ENCODE measurements at regions not wholly inside any gene's neighbourhood (a gene's known extent, or its start where the extent isn't known, plus 50 kb on each side); places are given as distances from the start of the nearest gene placed in this dataset.

DNA sequence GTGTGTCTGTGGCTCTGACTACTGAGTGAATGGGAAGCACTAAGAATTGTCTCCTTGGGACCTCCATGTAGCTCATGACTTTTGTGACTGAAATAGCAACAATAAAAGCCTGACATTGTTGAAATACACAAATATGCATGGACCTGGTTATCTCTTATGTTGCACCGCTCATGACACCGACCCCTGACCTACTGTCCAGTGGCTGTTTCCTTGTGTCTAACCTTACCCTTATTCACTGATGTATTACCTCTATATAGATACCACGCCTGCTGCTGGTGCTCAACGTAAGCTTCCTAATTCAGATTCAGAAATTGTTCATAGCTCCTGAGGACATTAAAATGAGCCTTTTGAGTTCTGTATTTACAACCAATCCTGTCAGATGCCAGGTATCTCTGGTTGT is 243.4 kb upstream of the SEMA3C start:
- whole genome bisulfite sequencing (ENCODE audit: insufficient coverage), result 100% methylated on average over 4 of the region's 4 CpGs
- Histone ChIP-seq H3K27ac (ENCODE audit: low read length in 2 of 2) (no peak overlapping the region), H3K9me3 (ENCODE audit: control extremely low read depth in 1 of 3, control insufficient read depth in 2 of 3, insufficient read depth in 1 of 3, low read length in 2 of 3) (peaks cover 0 to 3% (median 0%) of the 10 kb centered on the region in 3 donors), H3K9ac (ENCODE audit: low read length) (no peak overlapping the region), H3K4me2 (replicated peaks; ENCODE audit: low read depth, low read length, poor library complexity, severe bottlenecking) (no peak overlapping the region), H3K79me2 (ENCODE audit: control insufficient read depth, insufficient read depth, low read length) (no peaks in the 10 kb centered on the region), H3K36me3 (replicated peaks in 1 of 2; ENCODE audit: control extremely low read depth in 1 of 2, control insufficient read depth in 1 of 2, extremely low read depth in 1 of 2, insufficient read depth in 2 of 2, low read length in 1 of 2) (no peaks in the 10 kb centered on the region), H4K20me1 (ENCODE audit: control insufficient read depth, insufficient read depth, low read length, poor library complexity, severe bottlenecking) (no peaks in the 10 kb centered on the region), H3K27me3 (replicated peaks in 1 of 4; ENCODE audit: control extremely low read depth in 1 of 4, control insufficient read depth in 3 of 4, insufficient read depth in 4 of 4, low read length in 3 of 4) (no peaks in the 10 kb centered on the region), H3K4me3 (ENCODE audit: control extremely low read depth in 1 of 5, extremely low read depth in 1 of 5, insufficient read depth in 1 of 5, low read depth in 2 of 5, low read length in 4 of 5) (no peak overlapping the region), H2AFZ (ENCODE audit: insufficient read depth, low read depth, low read length, poor library complexity, severe bottlenecking) (no peak overlapping the region), H3K4me1 (ENCODE audit: control insufficient read depth in 2 of 2, insufficient read depth in 2 of 2, low read length in 2 of 2) (no peaks in the 10 kb centered on the region)
- POLR2A ChIA-PET, result no interaction called here
- intact Hi-C loops (cut with micrococcal nuclease), result no loop called here
- no peak for ATAC-seq (ENCODE audit: low read depth)
- Mint-ChIP-seq H3K27me3 (no peaks in the 10 kb centered on the region), H3K27ac (no peak overlapping the region), H3K4me3 (no peak overlapping the region), H3K4me1 (no peaks in the 10 kb centered on the region), H3K9me3 (ENCODE audit: insufficient read depth) (peaks cover 5% of the 10 kb centered on the region)
- DNase-seq, result no peak
- TF ChIP-seq EZH2 (IDR thresholded peaks at IDR 0.05; ENCODE audit: borderline replicate concordance, insufficient read depth, low read depth, low read length, poor library complexity, severe bottlenecking), result no peak
- TF ChIP-seq, protein P1, sequence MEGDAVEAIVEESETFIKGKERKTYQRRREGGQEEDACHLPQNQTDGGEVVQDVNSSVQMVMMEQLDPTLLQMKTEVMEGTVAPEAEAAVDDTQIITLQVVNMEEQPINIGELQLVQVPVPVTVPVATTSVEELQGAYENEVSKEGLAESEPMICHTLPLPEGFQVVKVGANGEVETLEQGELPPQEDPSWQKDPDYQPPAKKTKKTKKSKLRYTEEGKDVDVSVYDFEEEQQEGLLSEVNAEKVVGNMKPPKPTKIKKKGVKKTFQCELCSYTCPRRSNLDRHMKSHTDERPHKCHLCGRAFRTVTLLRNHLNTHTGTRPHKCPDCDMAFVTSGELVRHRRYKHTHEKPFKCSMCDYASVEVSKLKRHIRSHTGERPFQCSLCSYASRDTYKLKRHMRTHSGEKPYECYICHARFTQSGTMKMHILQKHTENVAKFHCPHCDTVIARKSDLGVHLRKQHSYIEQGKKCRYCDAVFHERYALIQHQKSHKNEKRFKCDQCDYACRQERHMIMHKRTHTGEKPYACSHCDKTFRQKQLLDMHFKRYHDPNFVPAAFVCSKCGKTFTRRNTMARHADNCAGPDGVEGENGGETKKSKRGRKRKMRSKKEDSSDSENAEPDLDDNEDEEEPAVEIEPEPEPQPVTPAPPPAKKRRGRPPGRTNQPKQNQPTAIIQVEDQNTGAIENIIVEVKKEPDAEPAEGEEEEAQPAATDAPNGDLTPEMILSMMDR (IDR thresholded peaks at IDR 0.05), result no peak
- CTCF ChIA-PET, result no interaction called here

DNA sequence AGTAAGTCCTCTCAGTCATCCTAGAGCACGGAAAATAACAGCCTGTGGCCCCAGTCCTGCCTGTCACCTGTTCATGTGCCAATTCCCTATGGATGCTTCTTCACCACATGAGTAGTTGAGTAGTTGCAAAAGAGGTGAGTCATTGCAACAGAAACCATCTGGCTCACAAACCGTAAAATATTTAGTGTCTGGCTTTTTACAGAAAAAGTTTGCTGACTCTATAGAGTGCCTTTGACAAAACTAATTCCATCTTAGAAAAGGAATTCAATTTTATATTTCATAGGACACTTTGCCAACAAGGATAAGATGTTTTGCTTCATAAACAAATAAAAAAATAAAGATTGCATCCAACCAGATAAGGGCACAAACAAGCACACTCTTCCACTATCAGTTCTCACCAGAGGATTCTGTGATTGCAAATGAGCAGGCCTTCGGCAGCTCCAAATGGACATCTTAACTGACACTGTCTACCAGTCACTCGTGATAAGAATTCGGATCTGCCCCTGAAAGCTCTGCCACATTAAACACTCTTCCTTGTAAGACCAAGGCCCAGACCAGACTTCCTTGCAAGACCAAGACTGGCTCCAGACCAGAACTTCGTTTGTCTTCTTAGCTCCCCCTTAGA is 242.7 kb upstream of the SEMA3C start:
- Histone ChIP-seq H3K36me3 (replicated peaks in 1 of 2; ENCODE audit: control extremely low read depth in 1 of 2, control insufficient read depth in 1 of 2, extremely low read depth in 1 of 2, insufficient read depth in 2 of 2, low read length in 1 of 2) (no peaks in the 10 kb centered on the region), H3K79me2 (ENCODE audit: control insufficient read depth, insufficient read depth, low read length) (no peaks in the 10 kb centered on the region), H3K9ac (ENCODE audit: low read length) (no peak overlapping the region), H3K9me3 (ENCODE audit: control extremely low read depth in 1 of 3, control insufficient read depth in 2 of 3, insufficient read depth in 1 of 3, low read length in 2 of 3) (peaks cover 0 to 3% (median 0%) of the 10 kb centered on the region in 3 donors), H4K20me1 (ENCODE audit: control insufficient read depth, insufficient read depth, low read length, poor library complexity, severe bottlenecking) (no peaks in the 10 kb centered on the region), H3K27me3 (replicated peaks in 1 of 4; ENCODE audit: control extremely low read depth in 1 of 4, control insufficient read depth in 3 of 4, insufficient read depth in 4 of 4, low read length in 3 of 4) (no peaks in the 10 kb centered on the region), H3K4me1 (ENCODE audit: control insufficient read depth in 2 of 2, insufficient read depth in 2 of 2, low read length in 2 of 2) (no peaks in the 10 kb centered on the region), H3K4me3 (ENCODE audit: control extremely low read depth in 1 of 5, extremely low read depth in 1 of 5, insufficient read depth in 1 of 5, low read depth in 2 of 5, low read length in 4 of 5) (no peak overlapping the region), H2AFZ (ENCODE audit: insufficient read depth, low read depth, low read length, poor library complexity, severe bottlenecking) (no peak overlapping the region), H3K4me2 (replicated peaks; ENCODE audit: low read depth, low read length, poor library complexity, severe bottlenecking) (no peak overlapping the region), H3K27ac (ENCODE audit: low read length in 2 of 2) (no peak overlapping the region)
- DNase-seq (no peak), ATAC-seq (ENCODE audit: low read depth) (no peak)
- TF ChIP-seq, protein P1 (IDR thresholded peaks at IDR 0.05), result no peak
- TF ChIP-seq EZH2 (IDR thresholded peaks at IDR 0.05; ENCODE audit: borderline replicate concordance, insufficient read depth, low read depth, low read length, poor library complexity, severe bottlenecking), result no peak
- intact Hi-C loops (cut with micrococcal nuclease), result no loop called here
- H3K27ac Mint-ChIP-seq, result no peak overlapping the region
- peaks cover 5% of the 10 kb centered on the region for H3K9me3 Mint-ChIP-seq (ENCODE audit: insufficient read depth)
- H3K27me3 Mint-ChIP-seq, result no peaks in the 10 kb centered on the region
- no peak overlapping the region for H3K4me3 Mint-ChIP-seq
- WGBS (ENCODE audit: insufficient coverage), result 95% methylated on average over 3 of the region's 6 CpGs
- ChIA-PET CTCF (no interaction called here), POLR2A (no interaction called here)
- H3K4me1 Mint-ChIP-seq, result no peaks in the 10 kb centered on the region

Data from B cell (primary cell).